Right lung (tissue), 2 donors: ENCODE measurements at regions not wholly inside any gene's neighbourhood (a gene's known extent, or its start where the extent isn't known, plus 50 kb on each side); places are given as distances from the start of the nearest gene placed in this dataset.
"Not testable (repeated sequence)": the region's sequence is repeated elsewhere in the genome, so short reads cannot be mapped to it uniquely, and the experiment has no call there.

ENCODE experiments used
- DNase-seq, 2 donors: peaks; one replicate each; pipeline ENCODE4 v3.0.0-alpha.2; 2013

- no peak for DNase-seq
Measured at GRCh38 chr1:104953555-104953954, 1203.9 kb downstream of the AMY1C start.

- no peak for DNase-seq
Measured at GRCh38 chr1:104973516-104973915, 1223.8 kb downstream of the AMY1C start.

GRCh38 chr1:104979651-104980050 lies 1230.0 kb downstream of the AMY1C start:
- no peak for DNase-seq

- DNase-seq, result no peak
Measured at GRCh38 chr1:104987210-104987609, 1237.5 kb downstream of the AMY1C start.

- no peak for DNase-seq
Measured at GRCh38 chr1:104989012-104989411, 1239.3 kb downstream of the AMY1C start.

- DNase-seq, result no peak
Measured at GRCh38 chr1:104991702-104992101, 1242.0 kb downstream of the AMY1C start.

GRCh38 chr1:105000793-105001192 lies 1251.1 kb downstream of the AMY1C start:
- no peak for DNase-seq

GRCh38 chr1:105004515-105004914 lies 1254.8 kb downstream of the AMY1C start:
- no peak for DNase-seq

- no peak for DNase-seq
Measured at GRCh38 chr1:105005594-105006195, 1256.0 kb downstream of the AMY1C start.

- no peak for DNase-seq
Measured at GRCh38 chr1:105017587-105017986, 1267.9 kb downstream of the AMY1C start.

GRCh38 chr1:105023719-105024118 lies 1274.0 kb downstream of the AMY1C start:
- DNase-seq, result no peak

GRCh38 chr1:105027838-105028471 lies 1278.3 kb downstream of the AMY1C start:
- DNase-seq, result no peak

GRCh38 chr1:105072446-105072845 lies 1322.7 kb downstream of the AMY1C start:
- no peak for DNase-seq

GRCh38 chr1:105072850-105073249 lies 1323.2 kb downstream of the AMY1C start:
- DNase-seq, result no peak

GRCh38 chr1:105073660-105074059 lies 1324.0 kb downstream of the AMY1C start:
- DNase-seq, result no peak

- no peak for DNase-seq
Measured at GRCh38 chr1:105083611-105084010, 1333.9 kb downstream of the AMY1C start.

GRCh38 chr1:105087506-105087905 lies 1337.8 kb downstream of the AMY1C start:
- no peak for DNase-seq

GRCh38 chr1:105088166-105088565 lies 1338.5 kb downstream of the AMY1C start:
- no peak for DNase-seq

GRCh38 chr1:105093893-105094292 lies 1344.2 kb downstream of the AMY1C start:
- DNase-seq, result not testable (repeated sequence)

GRCh38 chr1:105100102-105100501 lies 1350.4 kb downstream of the AMY1C start:
- no peak for DNase-seq

GRCh38 chr1:105101261-105101660 lies 1351.6 kb downstream of the AMY1C start:
- no peak for DNase-seq

- no peak for DNase-seq
Measured at GRCh38 chr1:105102371-105102770, 1352.7 kb downstream of the AMY1C start.

GRCh38 chr1:105122041-105122440 lies 1372.3 kb downstream of the AMY1C start:
- no peak for DNase-seq
